ENCODE measurements at regions not wholly inside any gene's neighbourhood (a gene's known extent, or its start where the extent isn't known, plus 50 kb on each side); places are given as distances from the start of the nearest gene placed in this dataset.

DNA sequence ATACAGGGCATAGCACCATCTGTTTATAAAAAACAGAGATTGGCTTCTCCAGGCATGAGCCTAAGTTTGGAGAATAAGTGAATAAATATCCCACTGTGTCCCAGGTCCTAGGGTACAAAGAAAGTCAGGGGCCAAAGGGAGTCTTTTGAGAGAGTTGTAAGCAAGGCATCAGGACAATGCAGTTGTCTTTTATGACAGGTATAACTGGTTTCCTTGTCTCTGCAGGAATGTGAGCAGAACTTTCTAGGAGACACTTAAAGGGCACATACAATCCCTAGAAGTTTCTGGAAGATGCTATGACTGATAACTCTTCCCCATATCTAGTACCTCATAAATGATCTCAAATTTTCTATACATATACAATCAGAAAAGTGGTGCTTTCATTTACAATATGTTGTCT, 245.6 kb upstream of the RGMB start:
- no peak overlapping the region for H3K4me3 ChIP-seq (ENCODE audit: control extremely low read depth in 1 of 5, extremely low read depth in 1 of 5, insufficient read depth in 1 of 5, low read depth in 2 of 5, low read length in 4 of 5)
- H3K4me1 ChIP-seq (ENCODE audit: control insufficient read depth in 2 of 2, insufficient read depth in 2 of 2, low read length in 2 of 2): no peaks in the 10 kb centered on the region
- H3K79me2 ChIP-seq (ENCODE audit: control insufficient read depth, insufficient read depth, low read length): no peaks in the 10 kb centered on the region
- CTCF ChIA-PET: no interaction called here
- DNase-seq (no peak), ATAC-seq (ENCODE audit: low read depth) (no peak)
- H3K9me3 Mint-ChIP-seq (ENCODE audit: insufficient read depth): no peaks in the 10 kb centered on the region
- intact Hi-C loops (cut with micrococcal nuclease): no loop called here
- H3K9ac ChIP-seq (ENCODE audit: low read length): no peak overlapping the region
- no peaks in the 10 kb centered on the region for H3K9me3 ChIP-seq (ENCODE audit: control extremely low read depth in 1 of 3, control insufficient read depth in 2 of 3, insufficient read depth in 1 of 3, low read length in 2 of 3)
- no peak overlapping the region for H3K27ac ChIP-seq (ENCODE audit: low read length in 2 of 2)
- H3K36me3 ChIP-seq (replicated peaks in 1 of 2; ENCODE audit: control extremely low read depth in 1 of 2, control insufficient read depth in 1 of 2, extremely low read depth in 1 of 2, insufficient read depth in 2 of 2, low read length in 1 of 2): no peaks in the 10 kb centered on the region
- H3K27ac Mint-ChIP-seq: no peak overlapping the region
- no peak overlapping the region for H3K4me3 Mint-ChIP-seq
- no peak for TF ChIP-seq EZH2 (IDR thresholded peaks at IDR 0.05; ENCODE audit: borderline replicate concordance, insufficient read depth, low read depth, low read length, poor library complexity, severe bottlenecking)
- TF ChIP-seq, protein P1, sequence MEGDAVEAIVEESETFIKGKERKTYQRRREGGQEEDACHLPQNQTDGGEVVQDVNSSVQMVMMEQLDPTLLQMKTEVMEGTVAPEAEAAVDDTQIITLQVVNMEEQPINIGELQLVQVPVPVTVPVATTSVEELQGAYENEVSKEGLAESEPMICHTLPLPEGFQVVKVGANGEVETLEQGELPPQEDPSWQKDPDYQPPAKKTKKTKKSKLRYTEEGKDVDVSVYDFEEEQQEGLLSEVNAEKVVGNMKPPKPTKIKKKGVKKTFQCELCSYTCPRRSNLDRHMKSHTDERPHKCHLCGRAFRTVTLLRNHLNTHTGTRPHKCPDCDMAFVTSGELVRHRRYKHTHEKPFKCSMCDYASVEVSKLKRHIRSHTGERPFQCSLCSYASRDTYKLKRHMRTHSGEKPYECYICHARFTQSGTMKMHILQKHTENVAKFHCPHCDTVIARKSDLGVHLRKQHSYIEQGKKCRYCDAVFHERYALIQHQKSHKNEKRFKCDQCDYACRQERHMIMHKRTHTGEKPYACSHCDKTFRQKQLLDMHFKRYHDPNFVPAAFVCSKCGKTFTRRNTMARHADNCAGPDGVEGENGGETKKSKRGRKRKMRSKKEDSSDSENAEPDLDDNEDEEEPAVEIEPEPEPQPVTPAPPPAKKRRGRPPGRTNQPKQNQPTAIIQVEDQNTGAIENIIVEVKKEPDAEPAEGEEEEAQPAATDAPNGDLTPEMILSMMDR (IDR thresholded peaks at IDR 0.05): no peak
- H3K4me1 Mint-ChIP-seq: no peaks in the 10 kb centered on the region
- H2AFZ ChIP-seq (ENCODE audit: insufficient read depth, low read depth, low read length, poor library complexity, severe bottlenecking): no peak overlapping the region
- H3K27me3 Mint-ChIP-seq: peaks cover 4% of the 10 kb centered on the region
- H3K27me3 ChIP-seq (replicated peaks in 1 of 4; ENCODE audit: control extremely low read depth in 1 of 4, control insufficient read depth in 3 of 4, insufficient read depth in 4 of 4, low read length in 3 of 4): no peaks in the 10 kb centered on the region
- POLR2A ChIA-PET: no interaction called here
- no peak overlapping the region for H3K4me2 ChIP-seq (replicated peaks; ENCODE audit: low read depth, low read length, poor library complexity, severe bottlenecking)
- H4K20me1 ChIP-seq (ENCODE audit: control insufficient read depth, insufficient read depth, low read length, poor library complexity, severe bottlenecking): no peaks in the 10 kb centered on the region

DNA sequence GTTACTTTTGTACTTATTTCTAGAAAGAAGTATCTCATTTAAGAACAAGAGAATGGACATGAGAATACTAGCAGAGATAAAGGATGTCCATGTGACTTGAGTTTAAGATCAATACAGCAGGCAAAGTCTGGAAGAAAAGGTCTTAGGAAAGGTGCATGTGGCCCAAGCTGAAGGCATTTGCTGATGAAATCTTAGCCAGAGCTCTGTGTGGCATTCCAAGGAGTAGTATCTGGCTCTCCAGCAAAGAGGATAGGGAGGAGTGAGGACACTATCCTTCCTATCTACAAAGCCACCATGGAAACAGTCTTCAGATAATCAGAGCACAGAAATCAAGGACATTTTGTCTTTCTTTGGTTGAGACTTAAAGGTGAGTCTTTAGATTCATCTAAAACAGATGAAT, 244.1 kb upstream of the RGMB start:
- TF ChIP-seq, protein P1 (IDR thresholded peaks at IDR 0.05): no peak
- TF ChIP-seq EZH2 (IDR thresholded peaks at IDR 0.05; ENCODE audit: borderline replicate concordance, insufficient read depth, low read depth, low read length, poor library complexity, severe bottlenecking): no peak
- Histone ChIP-seq H3K36me3 (replicated peaks in 1 of 2; ENCODE audit: control extremely low read depth in 1 of 2, control insufficient read depth in 1 of 2, extremely low read depth in 1 of 2, insufficient read depth in 2 of 2, low read length in 1 of 2) (no peaks in the 10 kb centered on the region), H2AFZ (ENCODE audit: insufficient read depth, low read depth, low read length, poor library complexity, severe bottlenecking) (no peak overlapping the region), H3K9ac (ENCODE audit: low read length) (no peak overlapping the region), H3K9me3 (ENCODE audit: control extremely low read depth in 1 of 3, control insufficient read depth in 2 of 3, insufficient read depth in 1 of 3, low read length in 2 of 3) (no peaks in the 10 kb centered on the region), H3K27me3 (replicated peaks in 1 of 4; ENCODE audit: control extremely low read depth in 1 of 4, control insufficient read depth in 3 of 4, insufficient read depth in 4 of 4, low read length in 3 of 4) (no peaks in the 10 kb centered on the region), H3K4me3 (ENCODE audit: control extremely low read depth in 1 of 5, extremely low read depth in 1 of 5, insufficient read depth in 1 of 5, low read depth in 2 of 5, low read length in 4 of 5) (no peak overlapping the region), H3K79me2 (ENCODE audit: control insufficient read depth, insufficient read depth, low read length) (no peaks in the 10 kb centered on the region), H3K4me1 (ENCODE audit: control insufficient read depth in 2 of 2, insufficient read depth in 2 of 2, low read length in 2 of 2) (no peaks in the 10 kb centered on the region), H3K4me2 (replicated peaks; ENCODE audit: low read depth, low read length, poor library complexity, severe bottlenecking) (no peak overlapping the region), H4K20me1 (ENCODE audit: control insufficient read depth, insufficient read depth, low read length, poor library complexity, severe bottlenecking) (no peaks in the 10 kb centered on the region), H3K27ac (ENCODE audit: low read length in 2 of 2) (no peak overlapping the region)
- Mint-ChIP-seq H3K27ac (no peak overlapping the region), H3K4me3 (no peak overlapping the region), H3K9me3 (ENCODE audit: insufficient read depth) (no peaks in the 10 kb centered on the region), H3K27me3 (peaks cover 4% of the 10 kb centered on the region), H3K4me1 (no peaks in the 10 kb centered on the region)
- ATAC-seq (ENCODE audit: low read depth) (no peak), DNase-seq (no peak)
- intact Hi-C loops (cut with micrococcal nuclease): no loop called here
- POLR2A ChIA-PET: no interaction called here
- CTCF ChIA-PET: no interaction called here
